SIG-M5 (cell line): ENCODE measurements at regions not wholly inside any gene's neighbourhood (a gene's known extent, or its start where the extent isn't known, plus 50 kb on each side); places are given as distances from the start of the nearest gene placed in this dataset.
"Not testable (repeated sequence)": the region's sequence is repeated elsewhere in the genome, so short reads cannot be mapped to it uniquely, and the experiment has no call there.

Source experiments
- DNase-seq: peaks from one replicate; lab custom pipeline; 2025; lab: John Stamatoyannopoulos, UW

- no peak for DNase-seq
These were observed 78.4 kb downstream of the ADAMTS15 start for GRCh38 chr11:130526846-130527245.

GRCh38 chr11:130527636-130528297 is 79.3 kb downstream of the ADAMTS15 start:
- no peak for DNase-seq

- DNase-seq, result no peak
These were observed 80.1 kb downstream of the ADAMTS15 start for GRCh38 chr11:130528298-130529261.

- DNase-seq, result no peak
These were observed 80.9 kb downstream of the ADAMTS15 start for GRCh38 chr11:130529366-130529765.

GRCh38 chr11:130531061-130531460 is 82.6 kb downstream of the ADAMTS15 start:
- DNase-seq, result no peak

- no peak for DNase-seq
These were observed 84.8 kb downstream of the ADAMTS15 start for GRCh38 chr11:130533113-130533798.

GRCh38 chr11:130533871-130534270 is 85.4 kb downstream of the ADAMTS15 start:
- no peak for DNase-seq

GRCh38 chr11:130534551-130534950 is 86.1 kb downstream of the ADAMTS15 start:
- DNase-seq, result no peak

- no peak for DNase-seq
These were observed 87.1 kb downstream of the ADAMTS15 start for GRCh38 chr11:130535520-130535919.

- DNase-seq, result no peak
These were observed 87.9 kb downstream of the ADAMTS15 start for GRCh38 chr11:130536106-130537040.

GRCh38 chr11:130539680-130540079 is 91.2 kb downstream of the ADAMTS15 start:
- not testable (repeated sequence) for DNase-seq

- no peak for DNase-seq
These were observed 95.8 kb downstream of the ADAMTS15 start for GRCh38 chr11:130544266-130544665.

GRCh38 chr11:130545449-130546072 is 97.1 kb downstream of the ADAMTS15 start:
- no peak for DNase-seq

- DNase-seq, result no peak
These were observed 98.0 kb downstream of the ADAMTS15 start for GRCh38 chr11:130546438-130546837.

- no peak for DNase-seq
These were observed 98.7 kb downstream of the ADAMTS15 start for GRCh38 chr11:130546901-130547694.

GRCh38 chr11:130547761-130548490 is 99.5 kb downstream of the ADAMTS15 start:
- no peak for DNase-seq

GRCh38 chr11:130548491-130548833 is 100.0 kb downstream of the ADAMTS15 start:
- DNase-seq, result no peak

GRCh38 chr11:130549393-130549999 is 101.1 kb downstream of the ADAMTS15 start:
- no peak for DNase-seq

- no peak for DNase-seq
These were observed 101.7 kb downstream of the ADAMTS15 start for GRCh38 chr11:130550150-130550549.
